OCI-LY1 (cell line): ENCODE measurements at regions not wholly inside any gene's neighbourhood (a gene's known extent, or its start where the extent isn't known, plus 50 kb on each side); places are given as distances from the start of the nearest gene placed in this dataset.

Experiments
- H2AFZ ChIP-seq: fragments of 200-600 bp; sonication (generic), shearing (Covaris generic); 2 replicates; pipeline ENCODE4 v1.6.0; 2014; ENCODE audit warnings: antibody characterized with exemption, mild to moderate bottlenecking, low read length
- H3F3A ChIP-seq: fragments of 200-600 bp; sonication (generic), shearing (Covaris generic); 2 replicates; pipeline ENCODE4 v1.6.0; 2014; ENCODE audit warnings: mild to moderate bottlenecking, antibody characterized with exemption, low read length, moderate library complexity; ENCODE audit not compliant: insufficient read depth
- H3K27ac ChIP-seq: fragments of 200-600 bp; sonication (generic); 2 replicates; pipeline ENCODE4 v1.5.1; 2014; ENCODE audit warnings: low read length, mixed run types, mild to moderate bottlenecking, low read depth; ENCODE audit not compliant: poor library complexity, severe bottlenecking
- H3K27me3 ChIP-seq: fragments of 200-600 bp; sonication (generic); 2 replicates; pipeline ENCODE4 v1.6.0; 2014; ENCODE audit warnings: antibody characterized with exemption, mild to moderate bottlenecking, low read length, moderate library complexity; ENCODE audit not compliant: insufficient read depth
- H3K36me3 ChIP-seq: fragments of 200-600 bp; sonication (generic); 2 replicates; pipeline ENCODE4 v1.6.1; 2014; ENCODE audit warnings: mild to moderate bottlenecking, antibody characterized with exemption, low read length, moderate library complexity, mixed read lengths; ENCODE audit not compliant: insufficient read depth
- H3K4me1 ChIP-seq: fragments of 200-600 bp; sonication (generic); 2 replicates; pipeline ENCODE4 v1.5.1; 2014; ENCODE audit warnings: mild to moderate bottlenecking, low read length, moderate library complexity; ENCODE audit not compliant: insufficient read depth, severe bottlenecking
- H3K4me2 ChIP-seq: fragments of 200-600 bp; sonication (generic), shearing (Covaris generic); 2 replicates; pipeline ENCODE4 v1.6.1; 2014; ENCODE audit warnings: low read length
- H3K4me3 ChIP-seq: fragments of 200-600 bp; sonication (generic); 2 replicates; pipeline ENCODE4 v1.5.1; 2014; ENCODE audit warnings: low read length, low read depth, mild to moderate bottlenecking, mixed read lengths; ENCODE audit not compliant: poor library complexity, severe bottlenecking
- H3K79me2 ChIP-seq: fragments of 200-600 bp; shearing (Covaris generic); 2 replicates; pipeline ENCODE4 v1.6.1; 2016; ENCODE audit warnings: mixed run types, low read length, mixed read lengths; ENCODE audit not compliant: insufficient read depth
- H3K9ac ChIP-seq: fragments of 200-600 bp; sonication (generic), shearing (Covaris generic); 2 replicates; pipeline ENCODE4 v1.6.1; 2014; ENCODE audit warnings: mild to moderate bottlenecking, low read length, mixed read lengths
- H3K9me2 ChIP-seq: fragments of 200-600 bp; sonication (generic), shearing (Covaris generic); 2 replicates; pipeline ENCODE4 v1.6.1; 2014; ENCODE audit warnings: low read depth, mild to moderate bottlenecking, low read length, mixed read lengths
- H3K9me3 ChIP-seq: fragments of 200-600 bp; shearing (Covaris generic); 2 replicates; pipeline ENCODE4 v1.6.1; 2014; ENCODE audit warnings: low read length, mixed read lengths
- H4K20me1 ChIP-seq: fragments of 200-600 bp; sonication (generic), shearing (Covaris generic); 2 replicates; pipeline ENCODE4 v1.6.0; 2016; ENCODE audit warnings: mild to moderate bottlenecking, low read length; ENCODE audit not compliant: insufficient read depth
- CTCF ChIP-seq: fragments of 200-600 bp; sonication (generic), shearing (Covaris generic); IDR thresholded peaks from 2 replicates; pipeline ENCODE4 v1.5.1; 2017; ENCODE audit warnings: mild to moderate bottlenecking, antibody characterized with exemption, low read length, moderate library complexity, mixed read lengths
- EZH2 ChIP-seq: fragments of 200-600 bp; sonication (generic), shearing (Covaris generic); IDR thresholded peaks from 2 replicates; pipeline ENCODE4 v1.8.0; 2017; ENCODE audit warnings: borderline replicate concordance, mixed run types, mild to moderate bottlenecking, antibody characterized with exemption, low read length, moderate library complexity, mixed read lengths

GRCh38 chr9:78666818-78667414 lies 370.0 kb downstream of the PSAT1 start:
- H3K27me3 ChIP-seq, result no peaks in the 10 kb centered on the region; the same call in 1 of the 2 replicates
- TF ChIP-seq CTCF, result no peak
- no peak overlapping the region for H3K4me3 ChIP-seq
- no peaks in the 10 kb centered on the region for H3K4me1 ChIP-seq
- no peak overlapping the region for H3K27ac ChIP-seq
- no peaks in the 10 kb centered on the region for H3F3A ChIP-seq
- no peaks in the 10 kb centered on the region for H3K9me3 ChIP-seq
- no peaks in the 10 kb centered on the region for H3K79me2 ChIP-seq
- H3K9me2 ChIP-seq, result no peaks in the 10 kb centered on the region
- H3K9ac ChIP-seq, result no peak overlapping the region
- H4K20me1 ChIP-seq, result no peaks in the 10 kb centered on the region
- H3K36me3 ChIP-seq, result no peaks in the 10 kb centered on the region
- no peak overlapping the region for H2AFZ ChIP-seq
- H3K4me2 ChIP-seq, result no peak overlapping the region

DNA sequence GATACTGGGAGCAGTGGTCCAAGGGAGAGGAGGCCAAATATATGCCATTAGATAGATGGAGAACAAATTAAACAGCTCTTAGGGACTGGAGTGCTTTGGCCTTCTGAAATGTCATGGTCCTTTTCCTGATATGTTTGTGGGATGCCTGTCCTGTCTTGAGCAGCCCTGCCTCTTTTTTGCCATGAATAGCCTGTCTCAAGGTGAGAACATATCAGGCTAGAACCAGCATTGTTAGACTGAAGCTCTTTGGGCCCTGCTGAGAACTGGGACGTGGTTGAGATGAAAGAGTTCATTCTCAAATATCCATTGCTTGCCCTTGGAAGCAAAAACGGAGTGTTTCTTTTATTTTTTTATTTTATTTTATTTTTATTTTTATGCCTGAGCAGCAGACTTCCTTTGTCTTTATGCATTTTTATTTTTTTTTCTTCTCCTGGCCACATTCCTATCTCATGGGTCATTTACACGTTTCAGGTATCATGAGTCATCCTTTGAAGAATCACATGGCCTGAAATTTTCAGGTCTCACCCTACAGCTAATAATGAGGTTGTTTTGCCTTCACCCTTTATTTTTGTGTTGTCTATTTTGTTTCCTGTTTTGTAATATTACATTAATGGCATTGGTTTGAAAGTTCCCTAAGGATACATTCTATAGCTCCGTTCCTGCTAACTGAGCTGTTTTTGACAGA lies 371.4 kb downstream of the PSAT1 start:
- no peaks in the 10 kb centered on the region; the same call in 1 of the 2 replicates for H3K27me3 ChIP-seq
- no peak overlapping the region for H3K27ac ChIP-seq
- no peak overlapping the region for H2AFZ ChIP-seq
- no peaks in the 10 kb centered on the region for H4K20me1 ChIP-seq
- no peaks in the 10 kb centered on the region for H3K9me2 ChIP-seq
- no peaks in the 10 kb centered on the region for H3K36me3 ChIP-seq
- H3K9me3 ChIP-seq, result no peaks in the 10 kb centered on the region
- no peaks in the 10 kb centered on the region for H3K79me2 ChIP-seq
- H3K4me3 ChIP-seq, result no peak overlapping the region
- H3F3A ChIP-seq, result no peaks in the 10 kb centered on the region
- TF ChIP-seq EZH2 (no peak), CTCF (no peak)
- no peaks in the 10 kb centered on the region for H3K4me1 ChIP-seq
- H3K4me2 ChIP-seq, result no peak overlapping the region
- no peak overlapping the region for H3K9ac ChIP-seq

GRCh38 chr9:78669591-78669990 lies 372.7 kb downstream of the PSAT1 start:
- Histone ChIP-seq H3K27me3 (no peaks in the 10 kb centered on the region; the same call in 1 of the 2 replicates), H3K4me1 (no peaks in the 10 kb centered on the region), H3F3A (no peaks in the 10 kb centered on the region), H3K4me2 (no peak overlapping the region), H3K27ac (no peak overlapping the region), H3K9me2 (no peaks in the 10 kb centered on the region), H3K9ac (no peak overlapping the region), H2AFZ (no peak overlapping the region), H3K79me2 (no peaks in the 10 kb centered on the region), H3K36me3 (no peaks in the 10 kb centered on the region), H3K9me3 (no peaks in the 10 kb centered on the region), H4K20me1 (no peaks in the 10 kb centered on the region), H3K4me3 (no peak overlapping the region)
- TF ChIP-seq CTCF (no peak), EZH2 (no peak)
